HEK293 (cell line): ENCODE measurements at regions not wholly inside any gene's neighbourhood (a gene's known extent, or its start where the extent isn't known, plus 50 kb on each side); places are given as distances from the start of the nearest gene placed in this dataset.

Source experiments
- CTCF ChIP-seq: fragments of 450-650 bp; formaldehyde crosslinking; IDR thresholded peaks from 2 replicates; pipeline ENCODE4 v1.5.1; 2016; ENCODE audit warnings: missing biosample characterization, missing genetic modification characterization
- ZBTB21 ChIP-seq: fragments of 450-650 bp; formaldehyde crosslinking; IDR thresholded peaks from 2 replicates; pipeline ENCODE4 v1.5.1; 2017; ENCODE audit warnings: missing biosample characterization, missing genetic modification characterization
- ZNF311 ChIP-seq: fragments of 450-650 bp; formaldehyde crosslinking; IDR thresholded peaks from 2 replicates; pipeline ENCODE4 v1.5.1; 2017; ENCODE audit warnings: missing biosample characterization, missing genetic modification characterization, borderline replicate concordance
- ZNF362 ChIP-seq: fragments of 450-650 bp; formaldehyde crosslinking; IDR thresholded peaks from 2 replicates; pipeline ENCODE4 v1.5.1; 2016; ENCODE audit warnings: missing biosample characterization, missing genetic modification characterization
- ZNF785 ChIP-seq: fragments of 450-650 bp; formaldehyde crosslinking; IDR thresholded peaks from 2 replicates; pipeline ENCODE4 v1.5.1; 2016; ENCODE audit warnings: missing biosample characterization, missing genetic modification characterization
- TF ChIP-seq, protein P1 (sequence below): fragments of 450-650 bp; formaldehyde crosslinking; IDR thresholded peaks from 2 replicates; pipeline ENCODE4 v1.5.1; 2016; ENCODE audit warnings: missing biosample characterization, missing genetic modification characterization
- TF ChIP-seq, protein P2 (sequence below): fragments of 450-650 bp; formaldehyde crosslinking; conservative IDR thresholded peaks from 2 replicates; pipeline ENCODE4 v1.5.1; 2016; ENCODE audit warnings: low read depth, missing biosample characterization, missing genetic modification characterization
- TF ChIP-seq, protein P3 (sequence below): fragments of 450-650 bp; formaldehyde crosslinking; IDR thresholded peaks from 2 replicates; pipeline ENCODE4 v1.5.1; 2016; ENCODE audit warnings: missing biosample characterization, missing genetic modification characterization
- TF ChIP-seq, protein P4 (sequence below): IDR thresholded peaks from 2 replicates; pipeline ENCODE4 v1.6.1; 2011; ENCODE audit warnings: mild to moderate bottlenecking, low read depth, low read length, borderline replicate concordance

GRCh38 chr3:176755552-176755951, 441.7 kb downstream of the TBL1XR1 start:
- TF ChIP-seq CTCF (no peak), ZNF362 (no peak), ZNF785 (tag by site-specific recombination) (no peak), ZNF311 (tag by site-specific recombination) (no peak), ZBTB21 (no peak)
- TF ChIP-seq, protein P1, sequence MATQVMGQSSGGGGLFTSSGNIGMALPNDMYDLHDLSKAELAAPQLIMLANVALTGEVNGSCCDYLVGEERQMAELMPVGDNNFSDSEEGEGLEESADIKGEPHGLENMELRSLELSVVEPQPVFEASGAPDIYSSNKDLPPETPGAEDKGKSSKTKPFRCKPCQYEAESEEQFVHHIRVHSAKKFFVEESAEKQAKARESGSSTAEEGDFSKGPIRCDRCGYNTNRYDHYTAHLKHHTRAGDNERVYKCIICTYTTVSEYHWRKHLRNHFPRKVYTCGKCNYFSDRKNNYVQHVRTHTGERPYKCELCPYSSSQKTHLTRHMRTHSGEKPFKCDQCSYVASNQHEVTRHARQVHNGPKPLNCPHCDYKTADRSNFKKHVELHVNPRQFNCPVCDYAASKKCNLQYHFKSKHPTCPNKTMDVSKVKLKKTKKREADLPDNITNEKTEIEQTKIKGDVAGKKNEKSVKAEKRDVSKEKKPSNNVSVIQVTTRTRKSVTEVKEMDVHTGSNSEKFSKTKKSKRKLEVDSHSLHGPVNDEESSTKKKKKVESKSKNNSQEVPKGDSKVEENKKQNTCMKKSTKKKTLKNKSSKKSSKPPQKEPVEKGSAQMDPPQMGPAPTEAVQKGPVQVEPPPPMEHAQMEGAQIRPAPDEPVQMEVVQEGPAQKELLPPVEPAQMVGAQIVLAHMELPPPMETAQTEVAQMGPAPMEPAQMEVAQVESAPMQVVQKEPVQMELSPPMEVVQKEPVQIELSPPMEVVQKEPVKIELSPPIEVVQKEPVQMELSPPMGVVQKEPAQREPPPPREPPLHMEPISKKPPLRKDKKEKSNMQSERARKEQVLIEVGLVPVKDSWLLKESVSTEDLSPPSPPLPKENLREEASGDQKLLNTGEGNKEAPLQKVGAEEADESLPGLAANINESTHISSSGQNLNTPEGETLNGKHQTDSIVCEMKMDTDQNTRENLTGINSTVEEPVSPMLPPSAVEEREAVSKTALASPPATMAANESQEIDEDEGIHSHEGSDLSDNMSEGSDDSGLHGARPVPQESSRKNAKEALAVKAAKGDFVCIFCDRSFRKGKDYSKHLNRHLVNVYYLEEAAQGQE (tag by site-specific recombination): no peak
- TF ChIP-seq, protein P2, sequence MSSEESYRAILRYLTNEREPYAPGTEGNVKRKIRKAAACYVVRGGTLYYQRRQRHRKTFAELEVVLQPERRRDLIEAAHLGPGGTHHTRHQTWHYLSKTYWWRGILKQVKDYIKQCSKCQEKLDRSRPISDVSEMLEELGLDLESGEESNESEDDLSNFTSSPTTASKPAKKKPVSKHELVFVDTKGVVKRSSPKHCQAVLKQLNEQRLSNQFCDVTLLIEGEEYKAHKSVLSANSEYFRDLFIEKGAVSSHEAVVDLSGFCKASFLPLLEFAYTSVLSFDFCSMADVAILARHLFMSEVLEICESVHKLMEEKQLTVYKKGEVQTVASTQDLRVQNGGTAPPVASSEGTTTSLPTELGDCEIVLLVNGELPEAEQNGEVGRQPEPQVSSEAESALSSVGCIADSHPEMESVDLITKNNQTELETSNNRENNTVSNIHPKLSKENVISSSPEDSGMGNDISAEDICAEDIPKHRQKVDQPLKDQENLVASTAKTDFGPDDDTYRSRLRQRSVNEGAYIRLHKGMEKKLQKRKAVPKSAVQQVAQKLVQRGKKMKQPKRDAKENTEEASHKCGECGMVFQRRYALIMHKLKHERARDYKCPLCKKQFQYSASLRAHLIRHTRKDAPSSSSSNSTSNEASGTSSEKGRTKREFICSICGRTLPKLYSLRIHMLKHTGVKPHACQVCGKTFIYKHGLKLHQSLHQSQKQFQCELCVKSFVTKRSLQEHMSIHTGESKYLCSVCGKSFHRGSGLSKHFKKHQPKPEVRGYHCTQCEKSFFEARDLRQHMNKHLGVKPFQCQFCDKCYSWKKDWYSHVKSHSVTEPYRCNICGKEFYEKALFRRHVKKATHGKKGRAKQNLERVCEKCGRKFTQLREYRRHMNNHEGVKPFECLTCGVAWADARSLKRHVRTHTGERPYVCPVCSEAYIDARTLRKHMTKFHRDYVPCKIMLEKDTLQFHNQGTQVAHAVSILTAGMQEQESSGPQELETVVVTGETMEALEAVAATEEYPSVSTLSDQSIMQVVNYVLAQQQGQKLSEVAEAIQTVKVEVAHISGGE (tag by site-specific recombination): no peak
- TF ChIP-seq, protein P3, sequence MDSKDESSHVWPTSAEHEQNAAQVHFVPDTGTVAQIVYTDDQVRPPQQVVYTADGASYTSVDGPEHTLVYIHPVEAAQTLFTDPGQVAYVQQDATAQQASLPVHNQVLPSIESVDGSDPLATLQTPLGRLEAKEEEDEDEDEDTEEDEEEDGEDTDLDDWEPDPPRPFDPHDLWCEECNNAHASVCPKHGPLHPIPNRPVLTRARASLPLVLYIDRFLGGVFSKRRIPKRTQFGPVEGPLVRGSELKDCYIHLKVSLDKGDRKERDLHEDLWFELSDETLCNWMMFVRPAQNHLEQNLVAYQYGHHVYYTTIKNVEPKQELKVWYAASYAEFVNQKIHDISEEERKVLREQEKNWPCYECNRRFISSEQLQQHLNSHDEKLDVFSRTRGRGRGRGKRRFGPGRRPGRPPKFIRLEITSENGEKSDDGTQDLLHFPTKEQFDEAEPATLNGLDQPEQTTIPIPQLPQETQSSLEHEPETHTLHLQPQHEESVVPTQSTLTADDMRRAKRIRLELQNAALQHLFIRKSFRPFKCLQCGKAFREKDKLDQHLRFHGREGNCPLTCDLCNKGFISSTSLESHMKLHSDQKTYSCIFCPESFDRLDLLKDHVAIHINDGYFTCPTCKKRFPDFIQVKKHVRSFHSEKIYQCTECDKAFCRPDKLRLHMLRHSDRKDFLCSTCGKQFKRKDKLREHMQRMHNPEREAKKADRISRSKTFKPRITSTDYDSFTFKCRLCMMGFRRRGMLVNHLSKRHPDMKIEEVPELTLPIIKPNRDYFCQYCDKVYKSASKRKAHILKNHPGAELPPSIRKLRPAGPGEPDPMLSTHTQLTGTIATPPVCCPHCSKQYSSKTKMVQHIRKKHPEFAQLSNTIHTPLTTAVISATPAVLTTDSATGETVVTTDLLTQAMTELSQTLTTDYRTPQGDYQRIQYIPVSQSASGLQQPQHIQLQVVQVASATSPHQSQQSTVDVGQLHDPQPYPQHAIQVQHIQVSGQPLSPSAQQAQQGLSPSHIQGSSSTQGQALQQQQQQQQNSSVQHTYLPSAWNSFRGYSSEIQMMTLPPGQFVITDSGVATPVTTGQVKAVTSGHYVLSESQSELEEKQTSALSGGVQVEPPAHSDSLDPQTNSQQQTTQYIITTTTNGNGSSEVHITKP (tag by site-specific recombination): no peak
- TF ChIP-seq, protein P4, sequence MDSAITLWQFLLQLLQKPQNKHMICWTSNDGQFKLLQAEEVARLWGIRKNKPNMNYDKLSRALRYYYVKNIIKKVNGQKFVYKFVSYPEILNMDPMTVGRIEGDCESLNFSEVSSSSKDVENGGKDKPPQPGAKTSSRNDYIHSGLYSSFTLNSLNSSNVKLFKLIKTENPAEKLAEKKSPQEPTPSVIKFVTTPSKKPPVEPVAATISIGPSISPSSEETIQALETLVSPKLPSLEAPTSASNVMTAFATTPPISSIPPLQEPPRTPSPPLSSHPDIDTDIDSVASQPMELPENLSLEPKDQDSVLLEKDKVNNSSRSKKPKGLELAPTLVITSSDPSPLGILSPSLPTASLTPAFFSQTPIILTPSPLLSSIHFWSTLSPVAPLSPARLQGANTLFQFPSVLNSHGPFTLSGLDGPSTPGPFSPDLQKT: no peak
